T-helper 2 cell treated with Interferon-gamma antibody and Interleukin-4, amounts not matched to agents 5 μg/mL and 100 μg/mL, for 36 hours (primary cell): ENCODE measurements at regions not wholly inside any gene's neighbourhood (a gene's known extent, or its start where the extent isn't known, plus 50 kb on each side); places are given as distances from the start of the nearest gene placed in this dataset.

ENCODE experiments used
- DNase-seq: peaks from one replicate; pipeline ENCODE4 v3.0.0; 2021; ENCODE audit warnings: low spot score
- H3K27ac Mint-ChIP-seq: one replicate; pipeline ENCODE4 v1.8.0; 2021; ENCODE audit warnings: mild to moderate bottlenecking, mixed read lengths
- H3K27me3 Mint-ChIP-seq: one replicate; pipeline ENCODE4 v1.8.0; 2021; ENCODE audit warnings: low read depth, mixed read lengths
- H3K36me3 Mint-ChIP-seq: one replicate; pipeline ENCODE4 v1.8.0; 2021; ENCODE audit warnings: low read depth, mixed read lengths
- H3K4me1 Mint-ChIP-seq: one replicate; pipeline ENCODE4 v1.8.0; 2021; ENCODE audit warnings: low read depth, mixed read lengths
- H3K4me3 Mint-ChIP-seq: one replicate; pipeline ENCODE4 v1.8.0; 2022; ENCODE audit warnings: mild to moderate bottlenecking, moderate library complexity, mixed read lengths
- H3K9me3 Mint-ChIP-seq: one replicate; pipeline ENCODE4 v1.8.0; 2021; ENCODE audit warnings: mixed read lengths

DNA sequence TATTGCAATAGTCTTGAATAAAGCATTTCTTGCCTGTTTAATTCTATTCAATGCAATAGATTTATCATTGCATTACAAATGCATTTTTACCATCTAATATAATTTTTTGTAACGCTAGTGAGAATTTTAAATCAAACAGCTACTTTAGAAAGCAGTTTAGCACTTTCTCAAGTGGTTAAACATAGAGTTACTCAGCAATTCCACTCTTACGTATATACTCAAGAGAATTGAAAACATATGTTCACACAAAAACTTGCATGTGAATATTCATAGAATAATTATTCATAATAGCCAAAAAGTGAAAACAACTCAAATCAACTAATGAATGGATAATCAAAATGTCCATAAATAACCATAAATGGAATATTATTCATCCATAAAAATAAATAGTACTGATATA, 244.7 kb downstream of the TMEM167A start:
- no peak for DNase-seq
- H3K27ac Mint-ChIP-seq = no peak overlapping the region

DNA sequence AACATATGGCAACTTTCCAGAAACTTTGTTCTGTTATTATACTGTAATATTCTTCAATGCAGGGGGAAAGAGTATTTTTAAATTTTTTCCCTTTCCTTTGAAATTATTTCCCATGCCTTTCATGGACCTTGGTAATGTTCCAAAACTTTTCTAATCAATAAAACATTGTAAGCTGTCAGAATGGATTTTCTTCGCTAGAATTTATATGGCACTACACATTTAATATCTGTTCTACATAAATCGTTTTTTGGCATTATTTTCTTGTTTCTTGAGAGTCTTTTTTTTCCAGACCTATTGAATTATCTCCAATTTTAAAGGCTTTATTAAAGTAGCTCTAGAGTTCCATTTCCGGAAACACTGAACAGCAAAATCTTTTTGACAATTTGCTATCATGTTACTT, 249.0 kb downstream of the TMEM167A start:
- Mint-ChIP-seq H3K4me3 (no peak overlapping the region), H3K9me3 (no peaks in the 10 kb centered on the region), H3K36me3 (no peaks in the 10 kb centered on the region), H3K27me3 (no peaks in the 10 kb centered on the region), H3K4me1 (no peaks in the 10 kb centered on the region), H3K27ac (no peak overlapping the region)
- no peak for DNase-seq

More for the DNA sequence above, 244.7 kb downstream of the TMEM167A start:
- H3K4me1 Mint-ChIP-seq = no peaks in the 10 kb centered on the region
- peaks cover 10% of the 10 kb centered on the region for H3K9me3 Mint-ChIP-seq
- no peaks in the 10 kb centered on the region for H3K27me3 Mint-ChIP-seq
- H3K4me3 Mint-ChIP-seq = no peak overlapping the region
- no peaks in the 10 kb centered on the region for H3K36me3 Mint-ChIP-seq

DNA sequence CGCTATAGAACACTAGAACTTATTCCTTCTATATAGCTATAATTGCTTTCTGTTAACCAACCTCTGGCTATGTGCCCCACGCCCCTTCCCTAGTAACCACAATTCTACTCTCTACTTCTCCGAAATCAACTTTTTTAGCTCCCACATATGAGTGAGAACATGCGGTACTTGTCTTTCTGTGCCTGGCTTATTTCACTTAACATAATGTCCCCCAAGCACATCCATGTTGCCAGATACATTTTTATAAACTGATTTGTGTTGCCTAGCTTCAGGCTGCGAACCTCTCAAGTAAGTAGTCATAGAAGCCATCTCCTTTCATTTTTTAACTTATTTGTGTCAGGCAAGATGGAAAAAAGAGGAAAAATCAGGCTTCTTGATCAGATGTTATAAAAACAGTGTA, 249.5 kb downstream of the TMEM167A start:
- no peaks in the 10 kb centered on the region for H3K27me3 Mint-ChIP-seq
- DNase-seq = no peak
- H3K9me3 Mint-ChIP-seq = no peaks in the 10 kb centered on the region
- no peak overlapping the region for H3K4me3 Mint-ChIP-seq
- no peaks in the 10 kb centered on the region for H3K4me1 Mint-ChIP-seq
- no peaks in the 10 kb centered on the region for H3K36me3 Mint-ChIP-seq
- H3K27ac Mint-ChIP-seq = no peak overlapping the region

GRCh38 chr5:82822634-82822927, 254.6 kb downstream of the TMEM167A start:
- H3K4me1 Mint-ChIP-seq = peaks cover 3% of the 10 kb centered on the region
- no peaks in the 10 kb centered on the region for H3K27me3 Mint-ChIP-seq
- no peak for DNase-seq
- H3K4me3 Mint-ChIP-seq = no peak overlapping the region
- no peaks in the 10 kb centered on the region for H3K36me3 Mint-ChIP-seq
- H3K9me3 Mint-ChIP-seq = no peaks in the 10 kb centered on the region
- no peak overlapping the region for H3K27ac Mint-ChIP-seq

DNA sequence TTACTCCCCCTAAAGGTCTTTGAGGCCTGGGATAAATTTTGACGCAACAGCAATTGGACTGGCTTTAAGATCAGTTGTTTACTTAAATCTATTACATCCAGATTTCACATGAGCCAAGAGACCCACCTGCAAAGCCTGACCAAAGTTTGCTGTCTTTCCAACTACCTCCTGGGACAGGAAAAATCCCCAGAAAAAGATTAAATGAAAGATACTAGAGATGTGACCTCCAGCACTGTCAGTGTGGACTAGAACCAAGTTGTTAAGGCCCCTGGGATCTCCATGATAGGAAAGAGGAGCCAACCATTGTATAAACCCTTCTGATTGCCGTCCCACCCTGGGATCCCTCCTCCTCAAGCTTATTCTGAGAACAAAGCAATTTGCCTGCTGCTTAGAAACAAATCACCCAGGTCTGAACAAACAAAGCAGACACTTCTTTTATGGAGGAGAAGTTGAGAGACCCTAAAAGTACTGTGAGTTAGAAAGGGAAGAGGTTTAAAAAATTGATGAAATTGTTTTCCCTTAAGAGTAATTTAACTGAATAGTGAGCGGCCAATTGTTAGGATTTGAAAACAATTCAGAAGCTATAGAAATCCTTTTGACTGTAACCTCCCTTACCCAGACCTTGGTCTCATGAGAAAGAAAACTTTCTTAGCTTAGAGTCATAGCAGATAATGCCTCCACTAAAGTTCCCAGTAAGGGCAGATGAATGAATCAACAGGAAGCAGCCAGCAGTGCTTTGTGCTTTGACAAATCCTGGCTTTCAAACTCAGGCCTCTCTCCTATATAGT, 255.2 kb downstream of the TMEM167A start:
- Mint-ChIP-seq H3K9me3 (no peaks in the 10 kb centered on the region), H3K27ac (no peak overlapping the region), H3K36me3 (no peaks in the 10 kb centered on the region), H3K27me3 (no peaks in the 10 kb centered on the region), H3K4me1 (peaks cover 3% of the 10 kb centered on the region), H3K4me3 (no peak overlapping the region)
- DNase-seq = no peak

DNA sequence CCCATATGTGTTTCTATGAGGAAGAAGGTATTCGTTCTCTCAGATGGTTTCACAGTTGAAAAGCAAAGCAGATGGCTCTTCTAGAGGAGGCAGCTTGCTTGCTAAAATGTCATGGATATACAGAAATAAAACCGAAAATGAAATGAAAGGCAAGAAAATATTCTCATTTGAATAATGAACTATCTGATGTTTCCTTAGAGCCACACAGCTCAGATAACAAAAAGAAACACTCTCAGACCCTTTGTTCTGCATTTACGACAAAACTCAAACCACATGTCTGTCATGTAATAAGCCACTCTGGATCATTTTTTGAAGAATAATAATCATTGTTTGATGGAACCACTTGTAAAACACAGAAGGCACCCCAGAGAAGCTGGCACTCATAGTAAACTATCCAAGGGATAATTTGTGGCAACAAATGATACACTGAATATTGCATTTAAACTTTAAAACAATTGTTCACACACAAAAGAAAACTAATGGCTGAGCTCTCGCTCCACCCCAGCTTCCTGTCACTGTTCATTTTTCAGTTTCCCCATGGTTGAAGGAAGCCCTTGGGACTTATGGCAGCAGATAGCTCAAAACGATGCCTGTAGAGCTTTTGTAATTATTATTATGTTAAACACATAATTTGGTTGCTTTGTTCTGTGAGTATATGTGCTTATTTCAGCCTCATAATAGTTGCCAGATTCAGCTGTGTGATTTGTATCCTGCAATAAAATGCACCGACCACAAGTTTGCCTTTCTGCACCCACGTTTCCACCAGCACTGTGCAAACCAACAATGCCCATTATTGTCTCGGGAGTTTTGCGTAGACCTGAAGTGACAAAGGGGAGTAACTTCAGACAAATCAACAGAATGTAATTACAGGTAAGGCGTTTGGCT, 256.0 kb downstream of the TMEM167A start:
- Mint-ChIP-seq H3K27ac (peak overlapping the region; percentile 69), H3K9me3 (no peaks in the 10 kb centered on the region), H3K4me3 (no peak overlapping the region), H3K27me3 (no peaks in the 10 kb centered on the region), H3K36me3 (no peaks in the 10 kb centered on the region), H3K4me1 (peaks cover 3% of the 10 kb centered on the region)
- DNase-seq = no peak

DNA sequence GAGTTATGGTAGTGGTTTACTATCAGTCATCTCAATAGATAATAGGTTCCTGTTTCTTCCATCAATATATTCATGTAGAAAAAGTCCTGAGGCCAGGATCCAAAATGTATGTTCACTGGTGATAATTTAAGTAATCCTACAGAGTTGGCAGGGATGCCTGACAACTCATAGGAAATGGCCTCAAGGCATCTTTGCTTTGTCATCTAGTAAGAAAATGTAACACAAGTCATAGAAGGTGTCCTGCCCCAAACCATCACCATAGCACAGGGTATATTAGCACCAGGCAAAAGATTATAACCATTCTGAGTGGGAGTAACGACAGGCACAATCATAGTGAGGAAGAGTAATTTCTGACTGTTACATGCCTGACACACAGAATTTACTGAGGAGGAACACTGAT, 257.0 kb downstream of the TMEM167A start:
- Mint-ChIP-seq H3K4me3 (no peak overlapping the region), H3K9me3 (no peaks in the 10 kb centered on the region), H3K27ac (no peak overlapping the region), H3K4me1 (peaks cover 3% of the 10 kb centered on the region), H3K36me3 (no peaks in the 10 kb centered on the region), H3K27me3 (no peaks in the 10 kb centered on the region)
- no peak for DNase-seq

DNA sequence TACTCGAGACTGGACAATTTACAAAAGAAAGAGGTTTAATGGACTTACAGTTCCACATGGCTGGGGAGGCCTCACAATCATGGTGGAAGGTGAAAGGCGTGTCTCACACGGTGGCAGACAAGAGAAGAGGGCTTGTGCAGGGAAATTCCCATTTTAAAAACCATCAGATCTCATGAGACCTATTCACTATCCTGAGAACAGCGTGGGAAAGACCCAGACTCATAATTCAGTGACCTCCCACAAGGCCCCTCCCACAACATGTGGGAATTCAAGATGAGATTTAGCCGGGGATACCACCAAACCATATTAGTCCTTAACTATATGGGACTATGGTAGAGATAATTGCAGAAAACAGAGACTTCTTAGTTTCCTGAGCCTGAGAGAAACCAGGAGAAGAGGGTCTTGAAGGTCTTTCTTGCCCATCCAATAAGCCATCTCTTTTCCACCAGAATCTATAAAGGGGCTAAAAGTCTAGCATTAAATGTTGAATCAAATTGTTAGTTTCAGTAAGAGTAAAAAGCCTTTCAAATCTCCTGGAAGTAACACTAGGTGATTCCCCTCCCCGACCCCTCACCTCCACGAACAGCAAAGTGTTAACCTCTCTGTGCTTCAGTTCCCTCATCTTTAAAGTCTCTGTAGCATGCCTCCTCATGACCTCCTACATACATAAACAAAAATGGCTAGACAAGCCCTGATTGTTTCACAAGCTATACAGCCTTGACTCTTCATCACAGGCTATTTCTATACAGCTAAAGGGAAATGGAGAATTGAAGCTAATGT, 259.1 kb downstream of the TMEM167A start:
- Mint-ChIP-seq H3K27me3 (no peaks in the 10 kb centered on the region), H3K36me3 (no peaks in the 10 kb centered on the region), H3K4me1 (peaks cover 3% of the 10 kb centered on the region), H3K27ac (no peak overlapping the region), H3K4me3 (no peak overlapping the region), H3K9me3 (no peaks in the 10 kb centered on the region)
- DNase-seq = no peak

GRCh38 chr5:82816926-82817325, 260.3 kb downstream of the TMEM167A start:
- DNase-seq = no peak
- H3K4me1 Mint-ChIP-seq = peaks cover 3% of the 10 kb centered on the region
- no peak overlapping the region for H3K27ac Mint-ChIP-seq
- no peaks in the 10 kb centered on the region for H3K9me3 Mint-ChIP-seq
- H3K27me3 Mint-ChIP-seq = no peaks in the 10 kb centered on the region
- H3K36me3 Mint-ChIP-seq = no peaks in the 10 kb centered on the region
- no peak overlapping the region for H3K4me3 Mint-ChIP-seq

DNA sequence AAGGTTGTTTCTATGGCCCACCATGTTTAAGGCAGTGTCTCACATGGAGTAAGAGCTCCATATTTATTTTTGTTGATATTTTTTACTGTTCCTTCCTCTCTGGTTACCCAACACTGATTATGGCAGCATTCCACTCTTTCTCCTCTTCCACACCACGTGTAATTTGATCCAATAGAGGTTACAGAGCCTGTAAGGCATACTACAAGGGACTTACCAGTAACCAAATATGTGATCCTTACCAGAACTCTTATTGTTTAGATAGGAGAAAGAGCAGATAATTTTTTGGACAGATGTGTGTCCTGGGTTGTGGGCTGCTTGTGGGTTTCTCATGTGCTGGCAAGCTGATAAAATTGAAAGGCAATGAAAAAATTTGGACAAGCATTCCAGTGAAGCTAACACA, 261.3 kb downstream of the TMEM167A start:
- Mint-ChIP-seq H3K4me3 (no peak overlapping the region), H3K9me3 (no peaks in the 10 kb centered on the region), H3K36me3 (no peaks in the 10 kb centered on the region), H3K4me1 (peaks cover 3% of the 10 kb centered on the region), H3K27me3 (no peaks in the 10 kb centered on the region), H3K27ac (no peak overlapping the region)
- no peak for DNase-seq

DNA sequence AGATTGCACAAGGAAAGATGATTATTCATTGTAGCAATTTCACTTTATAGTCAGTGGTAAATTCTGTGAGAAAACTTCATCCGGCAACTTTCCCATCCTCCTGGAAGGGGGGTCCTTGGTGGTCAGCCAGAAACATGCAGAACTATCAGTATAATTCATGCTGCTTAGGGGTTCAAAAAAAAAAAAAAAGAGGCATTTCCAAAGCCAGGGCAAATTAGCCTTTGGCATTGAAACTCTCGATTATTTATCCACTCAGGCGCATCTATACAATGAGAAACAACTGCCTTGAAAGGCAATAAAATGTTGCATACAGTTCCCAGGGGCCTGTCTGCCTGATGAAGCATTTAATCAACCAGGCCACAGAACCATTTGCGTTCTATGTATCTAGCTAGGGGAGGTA, 263.3 kb downstream of the TMEM167A start:
- no peaks in the 10 kb centered on the region for H3K4me1 Mint-ChIP-seq
- no peaks in the 10 kb centered on the region for H3K27me3 Mint-ChIP-seq
- H3K9me3 Mint-ChIP-seq = no peaks in the 10 kb centered on the region
- H3K4me3 Mint-ChIP-seq = no peak overlapping the region
- H3K36me3 Mint-ChIP-seq = no peaks in the 10 kb centered on the region
- H3K27ac Mint-ChIP-seq = no peak overlapping the region
- DNase-seq = no peak

DNA sequence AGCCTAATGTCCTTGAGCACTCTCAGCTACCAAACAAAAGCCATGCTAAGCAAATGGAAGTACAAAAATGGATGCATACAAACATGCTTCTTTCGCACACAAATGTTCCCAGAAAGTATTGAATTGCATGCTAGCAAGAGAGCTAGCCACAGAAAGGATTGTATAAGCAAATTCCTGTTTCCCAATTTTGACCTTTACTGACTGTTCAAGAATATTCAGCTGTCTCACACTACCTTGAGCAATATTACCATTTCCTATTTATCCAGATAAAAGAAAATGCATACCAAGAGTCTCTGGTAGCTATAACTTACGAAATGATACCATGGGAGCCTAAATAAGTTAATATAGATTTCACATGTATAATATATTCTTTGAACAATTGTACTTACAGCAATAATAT, 264.6 kb downstream of the TMEM167A start:
- Mint-ChIP-seq H3K27me3 (no peaks in the 10 kb centered on the region), H3K9me3 (no peaks in the 10 kb centered on the region), H3K36me3 (no peaks in the 10 kb centered on the region), H3K27ac (no peak overlapping the region), H3K4me1 (no peaks in the 10 kb centered on the region), H3K4me3 (no peak overlapping the region)
- DNase-seq = no peak

- Mint-ChIP-seq H3K9me3 (no peaks in the 10 kb centered on the region), H3K4me1 (no peaks in the 10 kb centered on the region), H3K36me3 (no peaks in the 10 kb centered on the region), H3K27ac (no peak overlapping the region), H3K4me3 (no peak overlapping the region), H3K27me3 (no peaks in the 10 kb centered on the region)
- DNase-seq = no peak
Measured at GRCh38 chr5:82811490-82811889, 265.7 kb downstream of the TMEM167A start.
